Loucy (cell line): ENCODE measurements at regions not wholly inside any gene's neighbourhood (a gene's known extent, or its start where the extent isn't known, plus 50 kb on each side); places are given as distances from the start of the nearest gene placed in this dataset.

ENCODE experiments used
- EZH2phosphoT487 ChIP-seq: fragments of 200-600 bp; IDR thresholded peaks from 2 replicates; pipeline ENCODE4 v1.6.1; 2018; ENCODE audit warnings: antibody characterized with exemption, mild to moderate bottlenecking, moderate library complexity, borderline replicate concordance
- TF ChIP-seq, protein P1 (sequence below): fragments of 200-600 bp; sonication (generic); conservative IDR thresholded peaks from 2 replicates; pipeline ENCODE4 v1.5.1; 2014; ENCODE audit warnings: mild to moderate bottlenecking, antibody characterized with exemption, low read length

- TF ChIP-seq, protein P1, sequence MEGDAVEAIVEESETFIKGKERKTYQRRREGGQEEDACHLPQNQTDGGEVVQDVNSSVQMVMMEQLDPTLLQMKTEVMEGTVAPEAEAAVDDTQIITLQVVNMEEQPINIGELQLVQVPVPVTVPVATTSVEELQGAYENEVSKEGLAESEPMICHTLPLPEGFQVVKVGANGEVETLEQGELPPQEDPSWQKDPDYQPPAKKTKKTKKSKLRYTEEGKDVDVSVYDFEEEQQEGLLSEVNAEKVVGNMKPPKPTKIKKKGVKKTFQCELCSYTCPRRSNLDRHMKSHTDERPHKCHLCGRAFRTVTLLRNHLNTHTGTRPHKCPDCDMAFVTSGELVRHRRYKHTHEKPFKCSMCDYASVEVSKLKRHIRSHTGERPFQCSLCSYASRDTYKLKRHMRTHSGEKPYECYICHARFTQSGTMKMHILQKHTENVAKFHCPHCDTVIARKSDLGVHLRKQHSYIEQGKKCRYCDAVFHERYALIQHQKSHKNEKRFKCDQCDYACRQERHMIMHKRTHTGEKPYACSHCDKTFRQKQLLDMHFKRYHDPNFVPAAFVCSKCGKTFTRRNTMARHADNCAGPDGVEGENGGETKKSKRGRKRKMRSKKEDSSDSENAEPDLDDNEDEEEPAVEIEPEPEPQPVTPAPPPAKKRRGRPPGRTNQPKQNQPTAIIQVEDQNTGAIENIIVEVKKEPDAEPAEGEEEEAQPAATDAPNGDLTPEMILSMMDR: no peak
- TF ChIP-seq EZH2phosphoT487: no peak
Observed at GRCh38 chr13:91286317-91286716, 61.2 kb upstream of the MIR17HG start.
